T-helper 1 cell (primary cell): ENCODE measurements at regions not wholly inside any gene's neighbourhood (a gene's known extent, or its start where the extent isn't known, plus 50 kb on each side); places are given as distances from the start of the nearest gene placed in this dataset.
"Not testable (repeated sequence)": the region's sequence is repeated elsewhere in the genome, so short reads cannot be mapped to it uniquely, and the experiment has no call there.

ENCODE experiments used
- DNase-seq, 5 donors: peaks; one replicate each; pipeline ENCODE4 v3.0.0-alpha.2; 2012 to 2020

DNA sequence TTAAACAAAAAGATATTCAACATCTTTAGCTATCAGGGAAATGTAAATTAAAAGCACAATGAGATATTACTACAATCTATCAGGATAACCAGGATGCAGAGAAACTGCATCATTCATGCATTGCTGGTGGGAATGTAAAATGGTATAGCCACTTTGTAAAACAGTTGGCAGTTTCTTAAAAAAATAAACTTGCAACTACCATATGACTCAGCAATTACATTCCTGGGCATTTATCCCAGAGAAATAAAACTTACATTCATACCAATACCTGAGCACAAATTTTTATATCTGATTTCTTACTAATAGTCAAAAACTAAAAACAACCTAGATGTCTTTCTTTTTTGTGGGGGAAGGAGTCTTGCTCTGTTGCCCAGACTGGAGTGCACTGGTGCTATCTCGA lies 190.3 kb upstream of the TAB2 start:
- DNase-seq = no peak

DNA sequence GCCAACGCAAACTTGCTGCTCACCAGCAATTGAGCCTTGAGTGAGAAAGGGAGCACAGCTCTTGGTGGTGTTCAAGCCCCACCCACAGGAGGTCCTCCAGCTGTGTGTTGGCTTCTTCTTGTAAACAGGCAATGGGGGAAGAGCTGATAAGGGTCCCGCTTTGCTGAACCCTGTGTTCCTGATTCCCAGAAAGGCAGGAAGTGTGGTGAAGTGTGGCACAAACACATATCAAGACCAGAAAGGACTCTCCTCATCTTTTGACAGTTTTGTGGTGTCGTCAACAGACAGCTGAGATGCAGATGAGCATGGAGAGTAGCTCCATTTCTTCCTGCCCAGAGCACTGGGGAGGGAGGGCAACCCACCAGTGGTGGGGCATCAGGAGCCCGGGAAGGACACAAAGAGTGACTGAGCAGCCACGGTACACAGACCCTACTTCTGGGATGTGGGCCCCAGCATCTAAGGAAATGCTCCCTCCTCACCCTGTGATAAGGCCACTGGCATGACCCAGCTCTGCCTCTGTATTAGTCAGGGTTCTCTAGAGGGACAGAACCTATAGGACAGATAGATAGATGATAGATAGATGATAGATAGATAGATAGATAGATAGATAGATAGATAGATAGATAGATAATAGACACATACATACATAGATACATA lies 188.9 kb upstream of the TAB2 start:
- DNase-seq = peak in 1 of 5 donors; percentile 97

DNA sequence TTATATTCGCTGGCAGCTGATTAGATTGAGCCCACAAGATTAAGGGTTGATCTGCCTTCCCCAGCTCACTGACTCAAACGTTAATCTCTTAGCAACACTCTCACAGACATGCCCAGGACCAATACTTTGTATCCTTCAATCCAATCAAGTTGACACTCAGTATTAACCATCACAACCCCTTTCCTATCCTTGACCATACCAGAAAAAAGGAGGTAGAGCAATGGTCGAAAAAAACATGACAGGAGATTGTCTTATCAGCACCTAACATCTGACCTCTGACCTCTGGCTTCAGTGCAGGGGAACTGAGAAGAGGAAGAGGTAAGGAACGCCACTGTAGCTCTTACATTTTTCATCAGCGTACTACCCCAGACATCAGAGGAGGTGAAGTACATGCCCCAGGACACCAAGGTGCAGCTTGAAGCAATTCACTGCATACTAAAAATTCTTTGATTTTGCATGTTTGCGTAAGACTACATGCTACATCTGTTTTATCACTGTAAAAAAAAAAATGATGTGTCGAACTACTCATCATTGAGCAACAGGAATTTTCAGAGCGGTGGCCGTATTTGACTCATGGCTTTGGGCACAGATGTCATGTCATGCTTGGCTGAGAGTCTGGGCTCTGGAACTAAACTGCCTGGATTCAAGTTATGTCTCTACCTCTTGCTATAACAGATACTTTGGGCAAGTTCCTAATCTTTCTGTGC lies 188.0 kb upstream of the TAB2 start:
- no peak for DNase-seq

DNA sequence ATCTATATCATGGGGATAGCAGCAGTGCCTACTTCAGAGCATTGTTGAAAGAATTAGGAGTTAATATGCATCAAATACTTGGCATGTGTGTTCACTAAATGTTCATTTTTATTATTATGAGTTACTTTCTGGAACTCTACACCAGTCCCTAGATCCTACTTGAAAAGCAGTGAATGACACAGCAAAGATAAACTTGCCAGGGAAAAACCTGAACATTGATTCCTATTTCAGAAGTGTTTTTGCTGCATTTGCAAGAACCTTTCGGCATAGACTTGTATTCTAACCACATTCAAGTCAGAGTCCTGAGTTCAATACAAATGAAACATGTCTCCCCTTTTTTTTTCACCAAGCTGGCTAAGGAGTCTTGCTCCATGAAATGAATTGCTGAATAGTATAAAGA lies 187.4 kb upstream of the TAB2 start:
- DNase-seq = no peak

DNA sequence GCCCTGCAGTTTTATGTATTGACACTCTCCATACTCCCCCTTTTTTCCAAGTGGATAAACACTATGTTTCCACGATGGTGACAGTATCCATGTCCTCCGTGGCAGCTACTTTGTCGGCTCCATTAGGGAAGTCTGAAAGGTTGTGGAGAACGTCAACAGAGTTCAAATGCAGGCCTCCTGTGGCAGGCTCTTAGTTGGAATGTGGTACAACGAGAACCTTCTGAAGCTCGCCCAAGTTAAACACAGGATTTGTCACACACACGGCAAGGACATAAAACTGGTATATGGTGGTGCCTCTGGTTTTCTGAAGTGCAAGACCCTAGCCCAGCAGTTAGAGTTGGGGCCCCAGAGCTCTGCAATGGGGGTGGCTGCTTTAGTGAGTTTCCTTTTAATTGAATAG lies 187.0 kb upstream of the TAB2 start:
- no peak for DNase-seq

DNA sequence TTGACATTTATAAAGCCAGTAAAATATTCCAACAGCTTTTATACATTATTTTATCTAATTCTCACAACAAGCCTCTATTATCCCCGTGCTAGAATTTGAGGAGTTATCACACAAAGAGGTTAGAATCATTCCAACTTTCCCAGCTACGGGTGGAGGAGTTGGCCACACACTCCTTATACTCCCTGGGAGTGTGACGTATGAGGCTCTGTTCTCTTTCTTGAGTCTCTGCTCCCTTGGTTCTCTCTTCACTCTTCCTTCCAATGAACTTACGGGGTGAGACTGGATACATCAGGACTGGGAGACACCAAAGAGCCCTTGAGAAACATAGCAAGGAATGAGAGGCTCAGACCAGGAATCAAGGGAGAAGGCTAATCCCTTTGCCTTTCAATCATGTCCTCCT lies 185.6 kb upstream of the TAB2 start:
- DNase-seq = no peak

DNA sequence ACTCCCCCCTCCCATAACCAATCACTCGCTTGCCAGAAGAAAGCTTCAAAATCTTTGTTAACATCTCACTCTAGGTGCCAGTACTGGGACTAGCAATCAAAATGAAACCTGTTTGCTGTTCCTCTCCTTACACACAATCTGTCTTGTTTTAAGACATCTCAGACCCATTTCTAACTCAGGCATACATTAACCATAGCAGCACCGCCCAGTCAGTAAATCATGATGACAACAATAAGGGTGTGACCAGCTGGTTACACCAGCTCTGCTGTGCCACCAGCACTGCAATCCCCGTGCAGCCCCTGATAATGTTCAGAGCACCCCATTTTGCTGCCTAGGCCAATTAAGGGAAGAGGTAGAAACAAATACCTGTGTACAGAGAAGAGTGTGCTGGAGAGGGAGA lies 185.2 kb upstream of the TAB2 start:
- DNase-seq = peak in 1 of 5 donors; percentile 84

DNA sequence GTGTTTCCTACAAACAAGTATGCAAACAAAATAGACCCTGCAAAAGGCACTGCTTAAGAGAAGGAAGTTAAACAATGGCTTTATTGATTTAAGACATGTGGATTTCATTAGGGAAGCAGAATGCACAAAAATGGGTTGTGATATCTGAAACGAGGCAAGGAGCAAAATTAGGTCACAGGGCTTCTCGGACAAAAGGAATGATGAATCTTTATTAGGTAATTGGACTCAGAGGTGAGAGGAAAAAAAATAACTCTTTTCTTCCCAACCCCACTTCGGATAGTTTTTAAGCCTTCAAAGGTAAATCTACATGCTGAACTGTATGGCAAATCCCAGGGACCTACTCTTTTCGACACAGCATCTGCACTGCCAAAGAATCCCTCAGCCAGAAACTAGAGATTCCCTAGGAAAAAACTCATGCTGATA lies 183.0 kb upstream of the TAB2 start:
- DNase-seq = no peak

DNA sequence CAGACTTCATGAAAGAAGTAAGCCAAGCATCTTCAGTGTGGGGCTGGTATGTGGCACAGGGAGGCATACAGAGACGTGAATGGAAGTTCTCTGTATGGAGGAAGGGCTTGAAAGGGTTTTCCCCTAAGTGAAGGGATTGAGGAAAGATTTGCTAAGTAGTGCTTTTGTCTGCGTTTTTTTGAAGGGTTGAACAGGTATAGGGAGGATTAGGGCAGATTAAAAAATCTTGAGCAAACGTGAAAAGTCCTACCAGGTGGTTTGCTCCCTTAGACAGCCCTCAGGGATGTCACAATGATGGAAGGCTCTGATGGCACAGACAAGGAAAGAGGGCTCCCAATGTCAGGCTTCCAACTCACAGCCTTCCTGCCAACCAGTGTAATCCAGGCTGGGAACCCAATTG lies 181.7 kb upstream of the TAB2 start:
- no peak for DNase-seq

DNA sequence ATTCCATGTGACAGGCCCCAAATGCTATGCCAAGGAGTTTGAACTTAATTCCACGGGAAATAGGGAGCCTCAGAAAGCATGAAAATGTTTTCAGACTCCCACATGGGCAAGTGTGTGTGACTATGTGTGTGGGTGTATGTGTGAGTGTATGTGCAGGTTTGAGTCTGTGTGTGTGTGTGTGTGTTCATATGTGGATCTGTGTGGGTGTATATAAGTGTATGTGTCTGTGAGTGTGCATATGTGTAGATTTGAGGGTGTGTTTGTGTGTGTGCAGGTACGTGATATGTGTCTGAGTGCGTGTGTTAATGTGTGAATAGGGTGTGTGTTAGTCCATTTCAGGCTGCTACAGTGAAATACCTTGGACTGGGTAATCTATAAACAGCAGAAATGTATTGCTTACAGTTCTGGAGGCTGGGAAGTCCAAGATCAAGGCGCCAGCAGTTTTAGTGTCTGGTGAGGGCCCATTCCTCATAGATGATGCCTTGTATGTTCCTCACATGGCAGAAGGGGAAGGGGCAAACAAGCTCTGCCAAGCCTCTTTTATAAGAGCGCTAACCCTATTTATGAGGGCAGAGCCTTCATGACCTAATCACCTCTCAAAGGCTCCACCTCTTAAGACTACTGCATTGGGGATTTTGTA lies 181.1 kb upstream of the TAB2 start:
- DNase-seq = no peak

DNA sequence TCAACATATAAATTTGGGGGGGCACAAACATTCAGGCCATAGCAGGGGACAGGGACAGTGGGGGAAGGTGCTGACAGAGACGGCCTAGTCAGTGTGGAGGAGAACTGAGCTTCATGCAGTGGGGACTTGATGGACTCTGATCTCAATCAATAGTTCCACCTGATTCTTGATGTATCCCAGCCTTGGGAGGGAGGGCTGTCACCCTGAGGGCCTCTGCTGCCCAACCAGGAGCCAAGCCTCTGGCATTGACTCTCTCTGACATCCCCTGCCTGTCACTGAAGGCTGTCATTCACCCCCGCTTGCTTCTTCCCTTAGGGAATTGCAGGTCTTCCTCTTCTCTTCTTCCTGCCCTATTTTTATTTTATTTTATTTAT lies 180.6 kb upstream of the TAB2 start:
- no peak for DNase-seq

DNA sequence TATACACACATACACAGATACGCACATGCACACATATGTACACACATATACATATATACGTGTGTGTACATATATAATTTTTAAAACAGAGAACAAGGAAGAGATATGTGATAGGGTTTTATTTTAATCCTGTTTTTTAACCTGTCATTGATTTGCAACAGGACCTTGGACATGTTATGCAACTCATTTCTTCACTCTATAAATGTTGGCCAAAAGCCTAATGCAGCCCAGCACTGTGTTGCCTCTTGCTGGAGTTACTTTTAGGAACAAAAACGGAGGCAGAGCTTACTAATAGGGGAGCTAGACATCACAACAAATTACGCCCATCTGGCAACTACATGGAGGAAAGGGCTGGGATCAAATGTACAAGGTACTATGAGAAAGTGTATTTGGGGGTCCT lies 179.9 kb upstream of the TAB2 start:
- no peak for DNase-seq

DNA sequence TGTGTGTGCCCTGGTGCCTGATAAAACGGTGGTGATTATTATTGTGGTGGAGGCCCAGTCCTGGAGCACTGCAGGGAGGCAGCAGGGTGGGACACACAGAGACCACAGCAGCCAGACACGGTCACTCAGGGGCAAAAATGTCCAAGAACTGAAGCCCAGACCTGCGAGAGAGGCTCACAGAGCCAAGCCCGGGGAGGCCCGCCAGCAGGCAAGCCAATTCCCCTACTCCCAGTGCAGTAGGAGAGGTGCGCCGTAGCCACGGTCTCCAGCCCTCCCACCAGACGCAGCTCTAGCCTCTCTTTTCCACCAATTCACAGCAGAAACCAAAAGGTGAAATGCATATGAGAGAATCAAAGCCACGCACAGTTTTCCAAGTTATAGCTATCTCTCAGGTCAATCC lies 179.4 kb upstream of the TAB2 start:
- DNase-seq = no peak

DNA sequence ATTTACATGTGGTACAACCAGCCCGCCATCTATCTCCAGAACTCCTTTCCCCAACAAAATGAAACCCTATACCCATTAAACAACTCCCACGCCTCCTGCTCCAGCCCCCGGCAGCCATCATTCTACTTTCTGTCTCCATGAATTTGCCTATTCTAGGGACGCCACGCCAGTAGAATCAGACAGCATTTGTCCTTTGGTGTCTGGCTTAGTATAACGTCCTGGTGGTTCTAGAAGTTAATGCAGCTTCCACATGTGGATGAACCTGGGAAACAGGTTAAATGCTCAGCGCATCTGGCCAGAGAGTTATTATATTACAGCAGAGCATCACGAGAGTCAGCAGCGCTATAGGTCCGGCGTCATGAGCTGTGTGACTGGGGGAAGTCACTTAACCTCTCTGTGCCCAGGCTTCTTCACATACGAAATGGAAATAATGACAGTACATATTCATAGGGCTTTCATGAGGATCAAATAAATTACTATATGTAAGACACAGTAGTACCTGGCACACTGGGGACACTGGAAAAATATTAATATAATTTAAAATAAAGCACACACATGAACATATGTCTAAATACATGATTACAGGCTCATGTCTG lies 178.7 kb upstream of the TAB2 start:
- no peak for DNase-seq

DNA sequence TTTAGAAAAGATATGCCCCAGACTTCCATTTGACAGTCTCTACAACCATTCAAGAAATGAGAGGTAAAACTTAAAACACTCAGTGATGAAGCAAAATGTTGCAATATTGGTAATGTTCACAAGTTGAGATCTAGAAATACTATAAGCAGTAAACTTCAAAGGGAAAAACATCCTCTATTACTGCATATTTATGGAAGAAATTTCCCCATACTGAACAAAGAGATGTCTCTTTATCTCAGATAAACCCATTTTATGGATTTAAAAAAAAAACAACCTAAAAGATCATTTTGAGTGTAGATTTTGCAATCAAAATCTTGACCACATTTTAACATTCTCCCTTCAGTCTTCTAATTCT lies 177.8 kb upstream of the TAB2 start:
- no peak for DNase-seq

DNA sequence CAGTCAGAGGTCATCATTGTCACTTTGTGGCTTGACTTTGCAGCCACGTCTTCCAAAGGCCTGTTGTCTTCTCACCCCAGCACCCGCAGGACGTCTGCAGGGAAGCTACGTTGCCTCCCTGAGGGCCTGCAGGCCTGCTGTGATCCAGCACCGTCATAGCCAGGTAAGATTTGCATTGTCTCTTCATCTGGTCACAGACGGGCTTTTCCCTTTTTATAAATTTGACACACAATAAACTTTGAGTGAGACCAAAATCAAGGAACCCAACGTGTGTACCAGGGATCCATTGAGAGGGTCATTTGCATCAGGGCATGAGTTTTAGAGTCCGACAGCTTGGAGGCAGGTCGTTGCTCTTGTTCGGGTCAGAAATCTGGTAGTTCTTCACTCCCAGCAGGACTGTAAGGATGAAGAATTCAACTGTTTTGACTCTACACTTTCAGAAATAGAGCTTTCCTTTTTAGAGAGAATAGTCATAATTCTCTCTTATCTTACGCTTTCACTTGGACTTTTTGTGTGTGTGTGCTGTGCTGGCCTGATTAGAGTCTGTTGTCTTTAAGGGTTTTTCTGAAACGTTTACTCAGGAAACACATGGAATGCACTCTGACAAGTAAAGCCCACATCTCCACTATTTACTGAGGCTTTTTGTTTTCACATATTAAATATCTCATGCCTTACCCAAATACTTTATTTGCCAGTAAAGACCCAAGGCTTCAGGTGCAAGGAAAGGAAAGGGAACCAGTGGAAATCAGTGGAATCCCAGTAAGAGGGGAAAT lies 177.2 kb upstream of the TAB2 start:
- peak in 4 of 5 donors; percentile 10 to 85 (median 37) for DNase-seq

DNA sequence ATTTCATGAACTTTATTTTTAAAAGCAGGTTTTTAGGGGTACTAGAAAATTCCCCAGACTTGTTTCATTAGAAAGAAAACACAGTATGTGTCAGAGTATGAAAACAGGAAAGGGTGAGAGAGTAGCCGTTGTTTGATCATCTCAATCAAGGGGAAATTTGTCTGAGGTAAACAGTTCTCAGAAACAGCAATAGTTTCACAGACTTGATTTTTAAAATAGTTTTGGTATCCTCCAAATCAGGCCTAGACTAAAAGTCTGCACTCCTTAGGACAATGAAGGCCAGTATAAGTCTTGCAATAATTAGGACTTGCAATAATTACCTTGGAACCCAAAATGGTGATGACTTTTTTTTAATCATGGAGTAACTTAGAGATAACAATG lies 176.6 kb upstream of the TAB2 start:
- peak in 1 of 5 donors; percentile 88 for DNase-seq

DNA sequence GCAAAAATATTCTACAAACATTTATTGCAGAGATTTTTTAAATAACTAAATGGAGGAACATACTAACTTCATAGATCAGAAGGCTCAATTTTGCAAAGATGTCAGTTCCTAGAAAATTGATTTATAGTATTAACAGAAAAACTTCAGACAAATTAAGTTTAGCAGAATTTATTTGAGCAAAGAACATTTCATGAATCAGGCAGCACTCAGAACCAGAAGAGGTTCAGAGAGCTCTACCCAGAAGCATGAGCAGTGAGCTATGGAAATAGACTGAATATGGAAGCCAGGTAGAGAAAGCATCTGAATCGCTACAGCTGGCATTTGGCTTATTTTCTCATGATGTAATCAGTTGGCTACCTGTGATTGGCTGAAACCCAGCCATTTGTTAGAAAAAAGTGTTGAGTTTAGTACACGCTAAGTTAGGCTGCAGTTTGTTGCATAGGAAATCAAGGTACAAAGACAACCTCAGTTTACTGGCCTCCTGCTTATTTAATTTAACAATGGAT lies 174.5 kb upstream of the TAB2 start:
- peak in 1 of 5 donors; percentile 67 for DNase-seq

DNA sequence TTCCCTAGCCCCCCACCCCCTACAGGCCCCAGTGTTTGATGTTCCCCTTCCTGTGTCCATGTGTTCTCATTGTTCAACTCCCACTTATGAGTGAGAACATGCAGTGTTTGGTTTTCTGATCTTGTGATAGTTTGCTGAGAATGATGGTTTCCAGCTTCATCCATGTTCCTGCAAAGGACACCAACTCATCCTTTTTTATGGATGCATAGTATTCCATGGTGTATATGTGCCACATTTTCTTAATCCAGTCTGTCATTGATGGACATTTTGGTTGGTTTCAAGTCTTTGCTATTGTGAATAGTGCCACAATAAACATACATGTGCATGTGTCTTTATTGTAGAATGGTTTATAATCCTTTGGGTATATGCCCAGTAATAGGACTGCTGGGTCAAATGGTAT lies 171.7 kb upstream of the TAB2 start:
- DNase-seq = not testable (repeated sequence)

DNA sequence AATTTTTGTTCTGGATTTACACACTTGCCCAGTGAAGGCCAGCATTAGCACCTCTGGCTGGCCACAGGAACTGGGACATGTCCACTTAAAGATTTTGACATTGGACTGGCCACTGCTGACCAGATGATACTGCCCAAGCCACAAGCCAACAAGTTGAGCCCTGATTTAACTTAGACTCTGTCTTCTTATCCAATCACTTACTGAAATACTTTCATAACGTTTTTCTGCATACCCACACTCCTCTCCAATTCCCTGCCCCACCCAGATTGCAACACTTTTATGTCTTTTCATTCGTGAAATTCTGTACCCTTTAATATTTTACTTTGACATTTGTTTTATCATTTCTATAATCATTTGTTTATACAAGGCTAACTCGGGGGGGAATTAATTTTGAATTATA lies 170.3 kb upstream of the TAB2 start:
- no peak for DNase-seq

DNA sequence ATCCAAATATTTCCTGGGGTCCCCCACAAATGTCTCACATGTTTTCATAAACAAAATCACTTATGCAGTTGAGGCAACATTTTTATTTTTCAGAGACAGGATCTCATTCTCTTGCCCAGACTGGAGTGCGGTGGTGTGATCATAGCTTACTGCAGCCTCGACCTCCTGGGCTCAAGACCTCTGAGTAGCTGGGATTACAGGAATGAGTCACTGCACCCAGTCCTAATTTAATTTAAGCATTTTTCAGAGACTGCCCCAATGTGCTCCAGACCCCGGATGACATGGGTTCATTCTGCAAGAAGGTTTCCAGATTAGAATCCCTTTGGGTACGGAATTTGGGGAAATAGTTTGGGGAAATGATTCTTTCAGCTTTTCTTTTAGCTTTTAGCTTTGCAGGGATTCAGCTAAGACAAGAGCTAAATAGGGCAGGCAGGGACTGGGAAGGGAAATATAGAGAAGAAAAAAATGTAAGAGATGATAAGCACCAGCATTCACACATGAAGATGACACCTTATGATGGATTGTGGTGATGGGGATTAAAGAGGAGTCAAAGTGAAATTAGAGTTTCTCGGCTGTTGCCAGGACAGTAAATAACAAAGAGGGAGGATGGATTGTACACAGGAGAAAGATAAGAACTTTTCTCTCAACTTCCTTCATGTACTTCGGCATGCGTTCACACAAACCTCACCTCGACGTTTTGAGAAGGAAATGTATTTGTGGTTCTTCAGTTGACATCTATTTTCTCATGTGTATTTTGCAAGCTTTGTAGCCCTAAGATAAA lies 169.4 kb upstream of the TAB2 start:
- peak in 1 of 5 donors; percentile 87 for DNase-seq

DNA sequence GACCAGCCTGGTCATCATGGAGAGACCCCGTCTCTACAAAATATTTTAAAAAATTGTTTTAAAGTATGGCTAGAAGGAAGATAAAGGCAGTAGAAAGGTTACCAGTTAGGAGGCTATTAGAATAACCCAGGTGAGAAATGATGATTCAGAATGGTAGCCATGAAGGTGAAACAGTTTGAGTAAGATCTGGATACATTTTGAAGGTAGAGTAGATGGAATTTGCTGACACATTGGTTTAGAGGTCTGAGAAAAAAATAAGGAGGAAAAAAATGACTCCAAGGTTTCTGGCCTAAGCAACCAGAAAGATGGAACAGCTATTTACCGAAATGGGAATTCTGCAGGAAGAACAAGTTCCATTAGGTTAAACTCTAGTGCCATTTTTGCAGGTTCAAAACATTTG lies 167.9 kb upstream of the TAB2 start:
- DNase-seq = no peak
